Lung (tissue), 11 donors: ENCODE measurements at regions not wholly inside any gene's neighbourhood (a gene's known extent, or its start where the extent isn't known, plus 50 kb on each side); places are given as distances from the start of the nearest gene placed in this dataset.
A peak's percentile ranks its signal among the peaks of the same experiment; 100 is the strongest.

ENCODE experiments used
- ATAC-seq: fragments of 200-7000 bp; cut with Tn5 transposase; one replicate; pipeline ENCODE4 v1.9.1; 2020; ENCODE audit warnings: moderate number of reproducible peaks; ENCODE audit not compliant: insufficient read depth, low FRiP score
- DNase-seq, 3 donors: peaks; one replicate each; pipeline ENCODE4 v3.0.0-alpha.2; 2013 to 2017
- H3K27ac ChIP-seq, 2 donors: one replicate each; pipeline ENCODE4 v1.5.1; 2013; ENCODE audit warnings: mild to moderate bottlenecking in 2 of 2, moderate library complexity in 2 of 2, control low read depth in 1 of 2, inconsistent platforms in 1 of 2, low read depth in 1 of 2, low read length in 1 of 2
- H3K27me3 ChIP-seq, 3 donors: one replicate each; pipeline ENCODE4 v1.5.1; 2013; ENCODE audit warnings: low read length in 2 of 3; ENCODE audit not compliant: control insufficient read depth in 3 of 3, insufficient read depth in 3 of 3
- H3K36me3 ChIP-seq, 4 donors: one replicate each; pipeline ENCODE4 v1.5.1; 2013; ENCODE audit warnings: low read length in 4 of 4, mild to moderate bottlenecking in 1 of 4, moderate library complexity in 1 of 4; ENCODE audit not compliant: control insufficient read depth in 4 of 4, insufficient read depth in 4 of 4
- H3K4me1 ChIP-seq, 5 donors: one replicate each; pipeline ENCODE4 v1.5.1; 2013; ENCODE audit warnings: low read length in 5 of 5, mild to moderate bottlenecking in 2 of 5, moderate library complexity in 1 of 5; ENCODE audit not compliant: control insufficient read depth in 5 of 5, insufficient read depth in 5 of 5
- H3K4me3 ChIP-seq: one replicate; pipeline ENCODE4 v1.5.1; 2013; ENCODE audit warnings: mild to moderate bottlenecking, control low read depth, moderate library complexity
- H3K9ac ChIP-seq, 2 donors: one replicate each; pipeline ENCODE4 v1.5.1; 2013; ENCODE audit warnings: low read length in 2 of 2, control low read depth in 1 of 2; ENCODE audit not compliant: insufficient read depth in 1 of 2
- H3K9me3 ChIP-seq, 4 donors: one replicate each; pipeline ENCODE4 v1.5.1; 2013; ENCODE audit warnings: low read length in 3 of 4, mild to moderate bottlenecking in 1 of 4, moderate library complexity in 1 of 4; ENCODE audit not compliant: control insufficient read depth in 4 of 4, insufficient read depth in 3 of 4
- CTCF ChIP-seq: IDR thresholded peaks from 2 replicates; pipeline ENCODE4 v1.5.1; 2012; ENCODE audit warnings: mild to moderate bottlenecking; ENCODE audit errors: control extremely low read depth, extremely low read depth
- WGBS, 2 donors: extraction: QIAGEN DNeasy Blood & Tissue Kit; methylation state at CpG; one replicate each; pipeline ENCODE4 v1.1.7; 2013; 5-methylcytosine and 5-hydroxymethylcytosine counted together
- donor health status: control.
- donor health status: control.
- donor health status: Bipolar disorder and iron deficiency.
- donor health status: healthy.
- donor health status: DM: yes; HTN: yes; CAD: no.

GRCh38 chr20:50317609-50318008, 127.0 kb downstream of the CEBPB start:
- 56 to 60% methylated on average over 7 of the region's 7 CpGs for WGBS, 2 donors
- no peak for TF ChIP-seq CTCF
- Histone ChIP-seq H3K9ac (no peak overlapping the region), H3K36me3 (no peaks in the 10 kb centered on the region), H3K4me3 (no peak overlapping the region), H3K9me3 (peaks cover 0 to 2% (median 0%) of the 10 kb centered on the region in 4 donors), H3K27ac (peak overlapping the region in 1 of 2 donors; percentile 9), H3K4me1 (peaks cover 8 to 44% (median 18%) of the 10 kb centered on the region in 5 donors), H3K27me3 (no peaks in the 10 kb centered on the region)
- DNase-seq (no peak), ATAC-seq (no peak)

GRCh38 chr20:50318710-50319109, 128.1 kb downstream of the CEBPB start:
- H3K27me3 ChIP-seq, result no peaks in the 10 kb centered on the region
- no peak overlapping the region for H3K9ac ChIP-seq
- 69 to 84% methylated on average over 8 of the region's 8 CpGs for WGBS, 2 donors
- H3K4me1 ChIP-seq, result peaks cover 4 to 35% (median 13%) of the 10 kb centered on the region in 5 donors
- no peak overlapping the region for H3K4me3 ChIP-seq
- H3K27ac ChIP-seq, result no peak overlapping the region
- DNase-seq, result no peak
- ATAC-seq, result no peak
- no peak for TF ChIP-seq CTCF
- no peaks in the 10 kb centered on the region for H3K36me3 ChIP-seq
- peaks cover 0 to 2% (median 0%) of the 10 kb centered on the region in 4 donors for H3K9me3 ChIP-seq

- peak overlapping the region in 1 of 2 donors; percentile 2 for H3K9ac ChIP-seq
Observed at GRCh38 chr20:50320005-50320900, 129.6 kb downstream of the CEBPB start.

More at GRCh38 chr20:50320005-50320900, 129.6 kb downstream of the CEBPB start:
- Histone ChIP-seq H3K27me3 (no peaks in the 10 kb centered on the region), H3K4me3 (no peak overlapping the region), H3K36me3 (no peaks in the 10 kb centered on the region), H3K4me1 (peaks cover 4 to 31% (median 10%) of the 10 kb centered on the region in 5 donors), H3K27ac (peak overlapping the region in 1 of 2 donors; percentile 89), H3K9me3 (peaks cover 0 to 1% (median under 1%) of the 10 kb centered on the region in 4 donors)
- WGBS, 2 donors, result 75 to 82% methylated on average over 13 of the region's 13 CpGs
- no peak for DNase-seq
- no peak for ATAC-seq
- TF ChIP-seq CTCF, result no peak
